Stomach (tissue), 8 donors: ENCODE measurements at regions not wholly inside any gene's neighbourhood (a gene's known extent, or its start where the extent isn't known, plus 50 kb on each side); places are given as distances from the start of the nearest gene placed in this dataset.
"Not testable (repeated sequence)": the region's sequence is repeated elsewhere in the genome, so short reads cannot be mapped to it uniquely, and the experiment has no call there.

Source experiments
- DNase-seq, 2 donors: peaks; one replicate each; pipeline versions ENCODE4 v3.0.0 to v3.0.0-alpha.2; 2013 to 2019
- H3K27ac ChIP-seq, 5 donors: fragments of 200-600 bp in 4 of 5; sonication (generic) in 4 of 5; one replicate each; pipeline ENCODE4 v1.5.1; 2013 to 2019; ENCODE audit warnings: mild to moderate bottlenecking in 1 of 5, moderate library complexity in 1 of 5
- H3K27me3 ChIP-seq, 3 donors: fragments of 200-600 bp; sonication (generic); one replicate each; pipeline ENCODE4 v1.5.1; 2017 to 2019; ENCODE audit warnings: mixed run types in 1 of 3
- H3K36me3 ChIP-seq, 4 donors: fragments of 200-600 bp; sonication (generic); 1 replicate in 3 of 4; 2 replicates in 1 of 4; pipeline ENCODE4 v1.5.1; 2016 to 2019
- H3K4me1 ChIP-seq, 4 donors: fragments of 200-600 bp; sonication (generic); one replicate each; pipeline ENCODE4 v1.5.1; 2016 to 2019
- H3K4me3 ChIP-seq, 4 donors: fragments of 200-600 bp; sonication (generic) in 3 of 4; one replicate each; pipeline ENCODE4 v1.5.1; 2016 to 2019; ENCODE audit warnings: mild to moderate bottlenecking in 1 of 4
- H3K9me3 ChIP-seq, 4 donors: fragments of 200-600 bp; sonication (generic); one replicate each; pipeline ENCODE4 v1.5.1; 2016 to 2019
- CTCF ChIP-seq, 7 experiments: fragments of 450-650 bp in 4 of 7; fragments of 200-600 bp in 3 of 7; sonication (generic) in 3 of 7; IDR thresholded peaks; one replicate each; pipeline ENCODE4 v1.5.1; 2016 to 2019; ENCODE audit warnings: antibody characterized with exemption in 7 of 7, control low read depth in 2 of 7, mild to moderate bottlenecking in 1 of 7
- EP300 ChIP-seq: sonication (generic); formaldehyde crosslinking; IDR thresholded peaks from one replicate; pipeline ENCODE4 v1.6.1; 2017; ENCODE audit warnings: antibody characterized with exemption
- POLR2A ChIP-seq, 4 donors: fragments of 450-650 bp; IDR thresholded peaks; one replicate each; pipeline ENCODE4 v1.6.1; 2016; ENCODE audit warnings: antibody characterized with exemption in 4 of 4, control low read depth in 2 of 4, mild to moderate bottlenecking in 1 of 4, moderate library complexity in 1 of 4
- POLR2AphosphoS5 ChIP-seq, 3 donors: sonication (generic); formaldehyde crosslinking; IDR thresholded peaks; one replicate each; pipeline ENCODE4 v1.6.1; 2016; ENCODE audit warnings: antibody characterized with exemption in 3 of 3
- WGBS, 5 donors: extraction: QIAGEN DNeasy Blood & Tissue Kit in 3 of 5; methylation state at CpG; one replicate each; pipeline versions ENCODE4 v1.1.5 to v1.1.7; 2013 to 2018; 5-methylcytosine and 5-hydroxymethylcytosine counted together
- intact Hi-C: fragments of 100-400 bp; cut with DNase I; formaldehyde crosslinking; loops from one replicate; pipeline ENCODE4 v1.15.1; 2023; ENCODE audit warnings: low total_unique reads
- donor health status: healthy with polysubstance abuse.
- donor health status: Bipolar disorder and iron deficiency.
- donor health status: healthy.

DNA sequence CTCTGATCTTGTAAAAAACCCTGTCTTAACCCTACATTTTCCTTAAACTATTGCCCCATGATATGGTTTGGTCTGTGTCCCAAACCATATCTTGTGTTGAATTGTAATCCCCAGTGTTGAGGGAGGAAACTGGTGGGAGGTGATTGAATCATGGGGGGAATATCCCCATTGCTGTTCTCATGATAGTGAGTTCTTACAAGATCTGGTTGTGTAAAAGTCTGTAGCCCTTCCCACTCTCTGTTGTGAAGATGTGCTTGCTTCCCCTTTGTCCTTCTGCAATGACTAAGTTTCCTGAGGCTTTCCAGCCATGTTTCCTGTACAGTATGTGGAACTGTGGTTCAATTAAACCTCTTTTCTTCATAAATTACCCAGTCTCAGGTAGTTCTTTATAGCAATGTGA, 881.4 kb downstream of the DIPK2A start:
- Histone ChIP-seq H3K4me3 (no peak overlapping the region), H3K27me3 (no peaks in the 10 kb centered on the region), H3K9me3 (no peaks in the 10 kb centered on the region), H3K27ac (no peak overlapping the region), H3K36me3 (no peaks in the 10 kb centered on the region), H3K4me1 (no peaks in the 10 kb centered on the region)
- TF ChIP-seq POLR2A (IDR thresholded peaks at IDR 0.05): no peak
- TF ChIP-seq POLR2AphosphoS5 (IDR thresholded peaks at IDR 0.05): no peak
- no peak for TF ChIP-seq EP300
- TF ChIP-seq CTCF (IDR thresholded peaks at IDR 0.05): no peak
- intact Hi-C loops: no loop called here
- no peak for DNase-seq

DNA sequence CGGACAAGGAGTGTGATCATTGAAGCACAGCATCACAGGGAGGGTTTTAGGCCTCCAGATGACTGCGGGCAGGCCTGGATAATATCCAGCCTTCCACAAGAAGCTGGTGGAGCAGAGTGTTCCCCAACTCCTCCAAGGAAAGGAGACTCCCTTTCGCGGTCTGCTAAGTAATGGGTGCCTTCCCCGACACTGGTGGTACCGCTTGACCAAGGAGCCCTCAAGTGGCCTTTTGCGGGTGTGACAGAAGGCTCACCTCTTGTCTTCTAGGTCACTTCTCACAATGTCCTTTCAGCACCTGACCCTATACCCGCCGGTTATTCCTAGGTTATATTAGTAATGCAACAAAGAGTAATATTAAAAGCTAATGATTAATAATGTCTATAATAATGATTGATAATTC, 882.4 kb downstream of the DIPK2A start:
- H3K27ac ChIP-seq, H3K4me1 ChIP-seq, H3K4me3 ChIP-seq, H3K36me3 ChIP-seq, DNase-seq, intact Hi-C loops, H3K27me3 ChIP-seq, H3K9me3 ChIP-seq: not testable (repeated sequence)
- WGBS, 5 donors: 92 to 98% (median 95%) methylated on average over 9 of the region's 9 CpGs

DNA sequence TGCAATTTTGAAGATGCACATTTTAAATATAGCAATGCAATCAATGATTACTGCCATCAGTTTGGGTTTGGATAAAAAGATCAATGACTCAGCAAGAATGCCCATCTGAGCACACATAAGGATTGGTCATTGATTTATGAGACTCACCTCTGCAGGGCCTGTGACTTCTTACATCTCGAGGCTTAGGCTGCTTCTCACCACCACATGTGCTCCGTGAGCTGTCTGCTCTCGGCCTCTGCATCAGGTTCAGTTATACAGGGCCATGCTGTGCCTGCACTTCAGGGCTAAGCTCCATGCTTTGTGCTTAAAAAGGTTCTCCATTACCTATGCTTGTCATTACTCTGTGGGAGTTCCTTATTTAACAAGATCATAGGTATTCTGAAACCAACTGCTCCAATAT, 887.5 kb downstream of the DIPK2A start:
- intact Hi-C loops: no loop called here
- no peak for DNase-seq
- 54 to 84% (median 69%) methylated on average over 3 of the region's 3 CpGs for WGBS, 5 donors
- Histone ChIP-seq H3K4me3 (no peak overlapping the region), H3K4me1 (no peaks in the 10 kb centered on the region), H3K9me3 (no peaks in the 10 kb centered on the region), H3K27ac (no peak overlapping the region), H3K27me3 (no peaks in the 10 kb centered on the region), H3K36me3 (no peaks in the 10 kb centered on the region)
- no peak for TF ChIP-seq CTCF (IDR thresholded peaks at IDR 0.05)

- Histone ChIP-seq H3K27ac (no peak overlapping the region), H3K4me3 (no peak overlapping the region), H3K4me1 (no peaks in the 10 kb centered on the region), H3K36me3 (no peaks in the 10 kb centered on the region), H3K27me3 (no peaks in the 10 kb centered on the region), H3K9me3 (no peaks in the 10 kb centered on the region)
- WGBS, 5 donors: 60 to 78% (median 71%) methylated on average over 2 of the region's 2 CpGs
- no peak for TF ChIP-seq EP300
- no peak for TF ChIP-seq POLR2A (IDR thresholded peaks at IDR 0.05)
- no peak for TF ChIP-seq CTCF (IDR thresholded peaks at IDR 0.05)
- no peak for TF ChIP-seq POLR2AphosphoS5 (IDR thresholded peaks at IDR 0.05)
- DNase-seq: no peak
- intact Hi-C loops: no loop called here
Observed at GRCh38 chr3:144864646-144865045, 893.0 kb downstream of the DIPK2A start.

- Histone ChIP-seq H3K4me3 (no peak overlapping the region), H3K4me1 (no peaks in the 10 kb centered on the region), H3K27me3 (no peaks in the 10 kb centered on the region), H3K36me3 (no peaks in the 10 kb centered on the region), H3K27ac (no peak overlapping the region), H3K9me3 (no peaks in the 10 kb centered on the region)
- intact Hi-C loops: no loop called here
- TF ChIP-seq POLR2A (IDR thresholded peaks at IDR 0.05) (no peak), EP300 (no peak)
- no peak for DNase-seq
Observed at GRCh38 chr3:144865948-144866347, 894.3 kb downstream of the DIPK2A start.

DNA sequence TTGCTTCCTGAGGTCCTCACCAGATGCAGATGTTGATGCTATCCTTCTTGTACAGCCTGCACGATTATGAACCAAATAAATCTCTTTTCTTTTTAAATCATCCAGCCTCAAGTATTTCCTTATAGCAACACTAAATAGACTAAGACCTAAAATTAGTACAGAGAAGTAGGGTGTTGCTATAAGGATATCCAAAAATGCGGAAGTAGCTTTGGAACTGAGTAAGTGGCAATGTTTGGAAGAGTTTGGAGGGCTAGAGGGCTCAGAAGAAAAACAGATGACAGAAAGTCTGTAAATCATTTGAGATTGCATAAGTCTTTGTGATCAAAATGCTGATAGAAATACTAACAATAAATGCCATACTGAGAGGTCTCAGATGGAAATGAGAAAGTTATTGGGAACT, 894.9 kb downstream of the DIPK2A start:
- H3K27ac ChIP-seq: no peak overlapping the region
- H3K4me1 ChIP-seq: no peaks in the 10 kb centered on the region
- no peaks in the 10 kb centered on the region for H3K9me3 ChIP-seq
- H3K27me3 ChIP-seq: no peaks in the 10 kb centered on the region
- peak in 1 of 2 donors; percentile 2 for DNase-seq
- intact Hi-C loops: no loop called here
- no peaks in the 10 kb centered on the region for H3K36me3 ChIP-seq
- no peak for TF ChIP-seq CTCF (IDR thresholded peaks at IDR 0.05)
- H3K4me3 ChIP-seq: no peak overlapping the region
- WGBS, 5 donors: 36 to 66% (median 50%) methylated on average over 2 of the region's 2 CpGs
